ENCODE measurements at regions not wholly inside any gene's neighbourhood (a gene's known extent, or its start where the extent isn't known, plus 50 kb on each side); places are given as distances from the start of the nearest gene placed in this dataset.
"Not testable (repeated sequence)": the region's sequence is repeated elsewhere in the genome, so short reads cannot be mapped to it uniquely, and the experiment has no call there.

DNA sequence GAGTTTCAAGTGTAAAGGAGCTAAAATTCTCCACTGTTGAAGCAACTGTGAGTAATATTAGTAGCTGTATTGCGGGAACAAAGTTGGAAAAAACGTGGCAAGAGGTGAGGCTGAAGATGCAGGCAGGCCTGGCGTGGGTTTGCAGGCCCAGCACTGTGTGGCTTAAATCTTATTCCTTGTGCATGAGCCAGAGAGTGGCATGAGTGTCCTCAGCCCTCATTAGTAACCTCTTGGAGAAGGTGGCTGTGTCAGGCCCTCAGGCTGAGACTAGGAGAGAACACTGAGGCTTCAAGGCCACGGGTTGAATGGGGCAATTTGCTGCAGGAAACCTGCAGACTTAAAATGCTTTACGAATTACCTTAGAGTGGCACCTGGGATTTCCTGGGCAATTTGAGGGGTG lies 372.7 kb upstream of the CITED2 start:
- no peak for DNase-seq

DNA sequence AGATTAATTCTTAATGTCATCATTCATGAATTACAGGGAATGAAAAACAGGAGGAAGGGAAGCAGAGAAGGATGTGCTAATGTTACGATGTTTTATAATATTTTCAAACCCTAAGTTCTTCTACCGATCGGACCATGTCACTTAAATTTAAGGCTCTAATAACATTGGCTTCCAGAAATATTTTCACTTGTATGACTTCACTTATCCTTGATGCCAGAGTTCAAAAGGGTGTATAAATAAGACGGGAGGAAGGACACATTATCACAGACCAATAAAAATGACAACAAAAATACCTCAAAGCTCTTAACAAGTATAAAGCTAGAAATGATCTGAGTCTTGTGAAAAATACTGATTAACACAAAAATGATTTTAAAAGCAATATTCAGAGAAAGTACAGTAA lies 370.4 kb upstream of the CITED2 start:
- no peak for DNase-seq

DNA sequence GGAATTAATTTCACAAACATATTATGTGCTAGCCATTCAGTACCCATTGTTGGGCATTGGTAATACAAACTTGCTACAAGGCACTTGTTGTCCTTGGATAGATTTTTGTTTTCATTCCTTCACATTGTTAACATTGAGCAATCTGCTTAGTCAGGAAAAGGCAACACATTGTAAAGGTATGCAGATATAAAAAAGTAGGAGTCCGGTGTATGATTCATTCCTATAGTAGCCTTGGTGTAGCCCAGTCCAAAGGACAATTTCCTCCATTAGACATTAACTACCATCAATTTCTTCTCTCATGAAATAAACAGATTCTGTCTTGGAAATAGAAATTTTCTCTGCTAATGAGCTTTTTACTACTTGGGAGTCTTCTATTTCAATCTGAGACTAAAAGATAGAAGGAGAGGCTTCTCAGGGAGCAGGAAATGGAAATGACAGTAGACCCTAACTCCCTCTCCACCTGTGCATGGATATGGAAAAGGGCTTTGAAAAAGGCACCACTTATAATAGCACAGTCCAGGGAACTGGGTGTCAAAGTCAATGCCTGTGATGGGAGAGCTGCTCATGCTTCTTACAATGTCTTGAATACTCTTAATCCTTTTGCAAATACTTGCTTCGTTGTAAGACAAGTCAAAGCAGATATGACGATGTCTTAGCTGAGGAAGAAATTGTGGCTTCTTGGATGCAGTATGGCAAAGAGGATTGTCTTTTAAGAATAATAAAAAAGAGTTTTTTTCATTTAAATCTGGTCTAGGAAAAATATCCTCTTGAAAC lies 369.4 kb upstream of the CITED2 start:
- DNase-seq: no peak

DNA sequence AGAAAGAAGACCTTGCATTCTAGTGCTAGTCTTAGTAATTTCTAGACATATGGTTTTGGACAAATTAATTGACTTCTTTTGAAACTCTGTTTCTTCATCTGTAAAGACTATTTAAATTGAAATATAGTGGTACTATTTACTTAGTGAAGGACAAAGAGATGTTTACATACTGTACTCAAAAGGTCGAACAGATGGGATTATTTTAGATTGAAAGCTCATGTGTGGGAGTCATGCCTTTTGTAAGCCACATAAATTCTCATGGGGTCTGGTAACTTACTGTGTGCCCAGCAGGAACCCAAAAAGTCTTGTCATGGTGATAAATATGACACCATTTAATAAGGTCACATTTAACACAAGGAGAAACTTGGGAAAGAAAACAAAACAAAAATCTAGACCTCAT lies 368.2 kb upstream of the CITED2 start:
- no peak for DNase-seq

DNA sequence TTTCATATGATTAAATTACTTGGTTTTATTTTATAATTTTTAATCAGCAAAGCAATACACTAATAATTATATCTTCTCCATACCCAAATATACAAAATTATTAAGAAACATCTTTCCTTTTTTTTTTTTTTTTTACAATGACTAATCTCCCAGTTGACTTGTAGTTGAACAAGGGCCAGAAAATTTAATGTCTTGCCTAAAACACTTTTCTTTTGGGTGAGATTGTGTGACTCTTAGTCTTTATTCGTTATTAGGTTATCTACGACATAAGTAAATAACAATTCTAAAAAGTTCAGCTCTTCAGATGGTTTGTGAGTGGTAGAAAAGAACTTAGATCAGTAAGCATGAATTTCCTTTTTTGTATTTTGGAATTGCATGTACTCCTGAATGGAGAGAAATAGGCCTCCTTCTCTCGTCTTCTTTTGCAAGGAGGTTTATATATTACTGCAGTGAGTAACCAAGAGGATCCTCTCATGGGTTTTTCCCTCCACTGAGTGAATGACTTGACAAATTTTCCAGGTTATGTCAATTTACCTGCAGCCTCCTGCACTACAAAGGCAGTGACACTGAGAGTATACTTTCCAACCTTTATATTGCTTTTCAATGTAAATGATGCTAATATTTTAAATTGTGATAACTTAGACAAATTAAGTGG lies 364.5 kb upstream of the CITED2 start:
- DNase-seq: no peak

DNA sequence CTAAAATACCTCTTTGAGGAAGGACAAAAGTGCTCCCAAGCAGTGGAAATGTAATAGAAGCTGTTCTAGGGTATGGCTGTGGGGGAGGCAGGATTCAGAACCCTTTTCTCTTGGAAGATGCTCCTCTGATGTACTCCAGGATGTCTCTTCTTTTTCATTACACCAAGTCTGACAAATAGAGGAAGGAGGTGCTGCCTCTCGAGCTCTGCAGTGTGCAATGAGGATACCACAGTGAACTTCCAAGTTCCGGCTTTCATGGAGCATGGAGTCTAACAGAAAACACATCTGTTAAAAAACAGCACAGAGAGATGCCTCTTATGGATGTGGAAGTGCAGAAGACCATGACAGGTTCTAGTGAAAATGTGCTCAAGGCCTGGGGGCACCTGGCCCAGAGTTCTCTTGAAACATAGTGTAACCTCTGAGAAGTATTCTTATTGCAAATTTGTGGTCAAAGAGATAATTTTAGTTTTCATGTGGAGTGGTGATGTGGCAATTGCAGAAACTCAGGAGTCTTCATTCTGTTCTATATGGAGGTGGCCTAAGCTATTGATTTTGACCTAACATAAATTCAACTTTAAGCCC lies 362.0 kb upstream of the CITED2 start:
- DNase-seq: no peak

DNA sequence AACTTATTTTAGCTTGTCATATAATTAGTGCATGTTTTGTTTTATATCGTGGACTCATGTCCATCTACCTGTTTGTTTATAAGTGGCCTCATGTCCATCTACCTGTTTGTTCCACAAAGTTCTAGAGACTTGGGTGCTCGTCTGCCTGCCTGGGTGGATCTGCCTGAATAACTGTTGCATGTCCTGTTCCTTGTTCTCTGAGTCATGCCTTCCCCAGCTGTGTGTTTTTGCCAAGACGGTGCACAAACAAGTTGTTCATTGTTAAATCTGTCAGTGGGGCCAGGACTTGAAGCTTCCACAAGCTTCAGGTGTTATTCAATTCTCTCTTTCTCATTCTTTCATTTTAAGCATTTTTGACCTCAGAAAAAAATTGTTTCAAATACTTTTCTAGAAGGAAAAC lies 358.0 kb upstream of the CITED2 start:
- no peak for DNase-seq

DNA sequence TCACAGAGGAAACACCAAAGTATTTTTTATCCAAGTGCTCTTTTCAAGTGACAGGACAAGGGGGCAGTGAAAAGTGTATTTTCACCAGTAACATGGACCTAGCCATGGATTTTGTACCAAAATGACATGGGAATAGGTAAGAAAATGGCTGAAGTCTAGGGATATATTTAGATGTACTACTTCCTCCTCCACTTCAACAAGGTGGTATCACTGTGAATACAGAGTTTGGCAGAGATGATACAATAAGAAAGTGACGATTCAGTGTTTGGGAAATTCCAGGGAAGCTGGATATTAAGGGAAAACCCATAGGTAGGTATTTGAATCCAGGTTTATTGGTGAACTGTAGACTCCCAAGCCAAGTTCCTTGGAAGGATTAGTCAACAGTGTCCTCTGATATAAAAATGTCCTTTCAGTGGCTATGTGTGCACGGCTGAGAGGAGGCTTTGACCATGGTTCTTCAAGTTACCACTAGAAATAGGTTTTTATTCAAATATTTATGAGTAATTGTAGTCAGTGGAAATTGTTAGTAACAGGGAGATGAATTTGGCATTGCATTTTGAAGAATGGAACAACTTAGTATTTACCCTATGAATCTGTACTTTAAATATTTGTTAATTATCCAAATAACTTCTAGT lies 356.0 kb upstream of the CITED2 start:
- no peak for DNase-seq

DNA sequence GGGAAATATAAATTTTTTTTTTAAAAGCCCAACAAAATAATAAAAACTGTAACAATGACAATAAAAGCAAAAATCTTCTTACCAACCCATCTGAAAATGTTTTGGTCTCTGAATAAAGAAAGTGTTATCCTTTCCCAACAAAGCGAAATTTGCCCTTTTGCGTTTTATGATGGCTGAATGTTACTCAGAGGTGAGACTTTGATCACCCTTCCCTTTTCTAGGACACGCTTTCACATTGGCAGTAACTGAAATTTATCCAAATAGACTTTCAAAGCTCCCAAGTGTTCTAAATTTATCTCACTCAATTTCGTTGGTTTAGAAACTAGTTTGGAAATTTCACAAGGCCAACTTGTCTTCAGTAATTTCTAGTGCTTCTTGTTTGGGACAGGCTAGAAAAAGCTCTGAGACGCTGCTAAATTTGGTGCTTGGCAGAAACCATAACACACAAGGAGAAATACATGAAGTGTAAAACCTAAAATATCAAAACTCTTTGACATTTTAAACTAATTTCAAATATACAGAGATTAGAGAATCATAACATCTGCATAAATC lies 354.5 kb upstream of the CITED2 start:
- no peak for DNase-seq

DNA sequence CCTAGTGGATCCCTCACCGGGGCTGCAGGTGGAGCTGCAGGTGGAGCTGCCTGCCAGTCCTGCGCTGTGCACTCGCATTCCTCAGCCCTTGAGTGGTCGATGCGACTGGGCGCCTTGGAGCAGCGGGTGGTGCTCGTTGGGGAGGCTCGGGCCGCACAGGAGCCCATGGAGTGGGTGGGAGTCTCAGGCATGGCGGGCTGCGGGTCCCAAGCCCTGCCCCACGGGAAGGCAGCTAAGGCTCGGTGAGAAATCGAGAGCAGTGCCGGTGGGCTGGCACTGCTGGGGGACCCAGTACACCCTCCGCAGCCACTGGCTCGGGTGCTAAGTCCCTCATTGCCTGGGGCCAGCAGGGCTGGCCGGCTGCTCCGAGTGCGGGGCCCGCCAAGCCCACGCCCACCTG lies 351.8 kb upstream of the CITED2 start:
- DNase-seq: not testable (repeated sequence)

DNA sequence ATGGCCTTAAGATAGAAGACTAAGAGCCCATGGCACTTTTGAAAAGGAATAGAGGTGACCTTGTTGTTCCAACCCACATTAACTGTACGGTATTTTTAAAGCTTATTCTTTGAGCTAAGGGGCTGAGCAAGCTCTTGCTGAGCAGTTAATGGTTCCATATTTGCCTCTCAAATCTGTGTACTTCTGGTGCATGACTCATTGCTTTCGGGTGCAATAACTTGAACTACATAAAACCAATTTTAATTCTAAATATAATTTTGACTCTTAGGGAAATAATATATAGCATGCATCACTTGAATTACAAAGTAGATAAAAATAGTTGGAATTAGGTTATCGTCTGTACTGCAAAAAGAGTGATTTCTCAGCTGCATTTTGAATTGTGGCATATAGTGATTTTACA lies 348.1 kb upstream of the CITED2 start:
- DNase-seq: no peak

DNA sequence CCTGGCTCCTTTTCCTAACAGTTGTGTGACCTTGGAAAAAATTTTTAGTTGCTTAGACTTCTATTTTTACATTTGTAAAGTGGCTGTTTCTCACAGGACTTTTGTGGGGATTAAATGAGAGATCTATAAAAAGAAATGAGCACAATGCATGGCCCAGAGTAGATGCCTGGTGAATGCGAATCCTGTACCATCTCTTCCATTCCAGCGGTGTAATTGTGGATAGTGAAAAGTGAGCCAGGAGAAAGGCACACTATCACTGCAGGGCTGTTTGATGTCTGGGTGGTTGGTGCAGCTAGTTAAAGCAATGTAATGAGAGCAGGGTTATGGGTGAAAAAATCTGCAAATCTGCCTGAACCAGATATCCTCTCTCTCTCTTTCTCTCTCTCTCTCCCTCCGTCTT lies 347.5 kb upstream of the CITED2 start:
- no peak for DNase-seq

DNA sequence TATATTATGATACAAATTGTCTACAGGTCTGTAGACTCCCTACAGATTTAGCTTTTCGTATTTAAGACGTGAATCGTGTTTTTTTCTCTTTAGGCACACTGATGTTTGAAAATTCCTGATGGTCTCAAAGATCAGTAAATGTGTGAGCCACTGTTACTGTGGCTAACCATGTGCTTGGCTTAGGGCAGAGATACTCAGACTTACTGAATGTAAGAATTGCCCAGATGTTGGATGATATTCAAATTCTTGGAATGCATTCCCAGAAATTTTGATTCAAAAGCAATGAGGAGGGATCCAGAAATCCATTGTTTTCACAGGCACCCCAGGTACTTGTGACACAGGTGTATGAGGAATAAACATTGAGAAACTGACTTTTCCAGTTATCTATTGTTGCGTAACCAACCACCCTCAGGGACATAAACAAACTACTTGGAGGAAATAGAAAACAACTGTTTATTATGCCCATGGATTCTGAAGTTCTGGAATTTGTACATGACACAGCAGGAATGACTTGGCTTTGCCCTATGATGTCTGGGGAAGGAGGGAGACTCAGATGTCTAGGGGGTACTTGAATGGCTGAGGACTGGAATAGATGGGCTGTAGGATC lies 339.6 kb upstream of the CITED2 start:
- no peak for DNase-seq

DNA sequence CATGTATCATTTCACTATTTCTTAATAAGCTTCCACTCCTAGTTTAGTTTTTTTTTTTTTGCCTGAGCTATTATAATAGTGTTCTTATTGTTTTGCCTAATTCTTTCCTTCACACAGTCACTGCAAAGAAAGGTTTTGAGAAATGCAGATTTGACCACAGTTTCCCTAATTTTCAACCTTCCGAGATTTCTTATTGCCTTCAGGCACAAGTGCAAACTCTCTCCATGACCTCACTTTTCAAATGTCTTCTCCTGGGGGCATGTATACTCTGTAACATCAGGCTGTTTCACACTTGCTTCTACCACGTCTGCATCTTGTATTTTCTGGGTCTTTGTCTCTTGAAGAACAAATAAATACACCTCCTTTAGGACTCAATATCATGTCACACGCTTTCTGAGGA lies 339.0 kb upstream of the CITED2 start:
- DNase-seq: no peak

DNA sequence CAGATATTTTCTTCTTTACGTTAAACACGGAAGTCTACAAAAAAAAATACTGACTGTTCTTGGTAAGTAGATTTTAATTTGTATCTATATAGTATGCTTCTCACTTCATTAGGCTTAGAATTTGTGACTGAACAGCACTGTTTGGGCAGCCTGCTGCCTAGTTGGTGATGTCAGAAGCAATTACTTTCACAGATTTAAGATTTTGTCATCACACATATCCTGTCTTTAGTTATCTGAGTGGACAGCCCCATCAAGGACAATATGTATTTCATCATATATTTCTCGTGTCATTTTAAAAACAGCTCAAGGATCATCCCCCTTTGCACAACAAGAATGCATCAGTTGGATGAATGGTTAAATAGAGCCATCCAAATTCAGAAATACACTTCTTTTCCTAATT lies 338.4 kb upstream of the CITED2 start:
- no peak for DNase-seq

DNA sequence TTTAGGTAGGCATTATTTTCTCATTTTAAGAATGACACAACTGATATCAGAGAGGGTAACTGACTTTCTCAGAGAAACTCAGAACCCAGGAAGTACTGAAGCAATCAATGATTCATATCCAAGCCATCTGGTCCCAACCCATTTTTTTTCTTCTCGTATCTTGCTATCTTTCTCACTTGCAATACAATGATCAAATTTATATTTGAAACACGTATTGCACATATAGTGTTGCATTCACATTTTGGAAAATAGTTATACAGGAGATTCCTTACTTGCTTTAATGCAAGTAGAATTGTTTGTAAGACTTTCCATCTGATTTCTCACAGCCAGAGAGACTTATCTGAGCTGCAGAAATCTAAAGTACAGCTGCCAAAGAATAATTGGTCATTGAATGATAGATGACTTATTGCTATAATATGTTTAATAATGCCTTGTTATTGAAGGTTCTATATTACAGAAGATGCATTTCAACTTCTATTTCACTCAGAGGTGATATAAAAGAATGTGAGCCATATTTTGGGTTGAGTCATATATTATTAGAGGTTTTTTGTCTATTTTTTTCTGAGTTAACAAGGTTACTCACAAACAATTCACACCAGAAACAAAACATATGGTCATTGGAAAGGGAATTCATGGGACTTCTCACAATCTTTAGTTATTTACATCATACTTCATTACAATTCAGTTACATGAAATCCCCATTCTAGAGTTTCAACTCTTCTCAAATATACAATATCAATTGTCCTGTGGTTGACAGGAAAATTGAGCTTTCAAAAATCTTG lies 337.5 kb upstream of the CITED2 start:
- no peak for DNase-seq

DNA sequence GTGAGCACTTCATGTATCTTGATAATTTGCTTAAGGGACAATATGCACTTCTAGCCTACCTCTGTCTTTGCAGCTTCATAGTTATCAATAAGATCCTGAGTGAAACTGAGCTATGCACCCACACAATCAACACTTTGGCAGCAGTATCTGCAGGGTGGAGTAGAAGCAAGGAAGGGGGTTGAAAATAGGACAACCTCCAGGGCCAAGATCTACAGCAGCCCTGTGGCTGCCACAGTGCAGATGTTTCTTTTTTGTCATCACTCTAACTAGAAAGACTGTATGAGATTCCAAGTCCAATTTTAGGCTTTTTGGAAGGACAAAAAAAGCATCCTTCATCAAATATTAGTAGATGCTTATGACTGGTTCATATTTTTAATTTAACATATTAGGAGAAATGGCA lies 336.1 kb upstream of the CITED2 start:
- no peak for DNase-seq

DNA sequence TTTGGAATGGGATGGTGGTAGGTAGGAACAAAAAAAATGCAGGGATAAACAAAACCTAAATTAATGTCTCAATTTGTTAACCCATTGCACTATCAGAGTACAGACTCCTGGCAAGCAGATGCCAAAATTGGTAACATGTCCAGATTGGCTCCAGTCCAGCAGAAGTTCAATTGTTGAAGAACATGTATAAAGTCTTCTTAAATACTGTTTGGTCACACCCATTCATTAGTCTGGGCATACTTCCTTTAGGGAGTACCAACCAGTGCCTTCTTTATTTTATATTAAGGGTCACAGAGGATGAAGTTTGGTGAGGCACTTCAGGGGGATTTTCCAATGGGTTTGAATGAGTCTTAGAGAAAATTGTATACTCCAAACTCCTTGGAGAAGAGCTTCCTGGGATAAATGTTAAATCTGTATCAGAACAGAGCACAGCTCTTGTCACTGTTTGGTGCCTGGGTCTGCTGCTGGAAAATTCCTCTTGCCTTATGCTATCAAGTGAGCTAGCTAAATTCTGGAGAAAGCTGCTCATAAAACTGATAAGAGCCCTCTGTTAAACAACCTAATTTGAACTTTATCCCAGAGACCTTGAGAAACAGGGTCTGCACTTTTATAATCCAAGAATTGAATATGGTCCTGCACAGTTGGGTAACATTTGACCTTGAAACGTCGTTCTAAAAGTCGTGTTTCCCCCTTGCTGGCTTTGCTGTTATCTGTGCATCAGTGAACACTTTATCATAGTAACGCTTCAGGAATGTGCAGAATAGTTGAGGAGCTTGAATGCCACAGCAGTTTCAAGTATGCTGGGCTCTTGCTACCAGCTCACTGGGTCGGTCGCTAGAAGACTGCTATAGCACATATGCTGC lies 334.1 kb upstream of the CITED2 start:
- DNase-seq: no peak

DNA sequence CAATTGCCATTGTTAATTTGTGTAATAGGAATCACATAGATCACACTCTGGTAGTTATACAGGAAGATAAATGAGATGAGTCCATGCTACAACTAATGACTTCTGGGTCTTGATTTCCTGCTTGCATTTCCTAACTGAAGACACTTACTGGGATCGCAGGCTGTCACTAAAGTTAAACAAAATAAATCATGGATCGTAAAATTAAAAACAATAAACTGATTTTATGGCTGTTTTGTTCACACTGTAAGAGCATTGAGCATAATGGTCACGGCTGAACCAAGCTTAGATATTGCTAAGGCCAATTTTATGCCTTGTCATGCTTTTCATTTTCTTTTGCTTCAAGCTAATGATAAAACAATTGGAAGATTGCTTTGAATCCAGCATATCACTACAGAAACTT lies 332.5 kb upstream of the CITED2 start:
- no peak for DNase-seq

DNA sequence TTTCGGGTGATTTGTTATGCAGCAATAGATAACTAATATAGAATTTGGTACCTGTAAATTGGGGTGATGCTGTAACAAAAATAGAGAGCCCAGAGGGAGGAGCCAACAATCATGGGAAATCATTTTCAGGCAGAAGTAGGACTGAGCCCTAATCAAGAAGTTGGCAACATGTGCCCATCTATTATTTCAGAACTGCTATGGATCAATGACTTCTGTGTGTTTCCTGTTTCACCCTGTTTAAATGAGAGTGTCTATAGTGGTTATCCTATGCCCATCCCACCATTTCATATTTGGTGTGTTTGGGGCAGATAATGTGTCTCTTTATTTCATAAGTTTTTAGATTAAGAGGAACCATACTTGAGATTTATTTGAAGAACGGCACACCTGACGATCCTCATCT lies 330.8 kb upstream of the CITED2 start:
- no peak for DNase-seq

DNA sequence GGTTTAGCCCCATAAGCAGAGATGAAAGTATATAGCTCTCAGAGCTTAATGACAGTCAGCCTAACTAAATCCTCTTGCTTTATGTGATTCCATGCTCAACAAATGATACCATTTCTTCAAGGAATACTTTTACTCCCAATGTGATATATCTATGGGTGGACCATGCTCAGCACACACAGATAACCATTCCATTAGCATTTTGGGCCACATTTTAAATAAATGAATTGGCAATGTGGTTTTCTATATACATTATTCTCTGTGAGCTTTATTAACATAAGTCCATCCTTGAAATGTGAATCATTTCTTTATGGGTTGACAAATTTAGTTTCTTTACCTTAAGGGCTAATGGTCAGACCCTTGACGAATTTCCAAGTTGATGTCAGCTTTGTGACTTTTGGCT lies 329.3 kb upstream of the CITED2 start:
- DNase-seq: no peak
